Kidney glomerular epithelial cell (primary cell): ENCODE measurements at regions not wholly inside any gene's neighbourhood (a gene's known extent, or its start where the extent isn't known, plus 50 kb on each side); places are given as distances from the start of the nearest gene placed in this dataset.

Experiments
- DNase-seq: peaks from one replicate; lab custom pipeline; 2025; lab: John Stamatoyannopoulos, UW

DNA sequence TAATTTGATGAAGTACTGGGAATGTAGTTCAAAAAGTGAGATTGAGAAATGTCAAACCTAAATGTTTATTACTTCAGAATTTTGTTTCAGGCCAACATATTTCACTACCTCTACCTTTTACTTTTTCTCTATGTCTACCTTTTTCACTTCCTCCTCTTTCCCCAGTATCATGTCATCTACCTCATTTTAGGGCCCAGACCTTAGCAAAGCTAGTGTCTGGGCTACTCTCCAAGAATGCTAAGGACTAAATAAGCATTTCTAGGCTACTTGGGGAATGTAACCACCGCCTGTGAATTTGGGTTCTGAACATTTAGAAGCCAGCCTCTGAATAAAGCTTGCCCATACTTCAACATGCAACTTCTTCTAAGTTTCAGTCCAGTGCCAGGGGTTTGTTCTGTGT, 330.4 kb downstream of the SLC4A3 start:
- no peak for DNase-seq

DNA sequence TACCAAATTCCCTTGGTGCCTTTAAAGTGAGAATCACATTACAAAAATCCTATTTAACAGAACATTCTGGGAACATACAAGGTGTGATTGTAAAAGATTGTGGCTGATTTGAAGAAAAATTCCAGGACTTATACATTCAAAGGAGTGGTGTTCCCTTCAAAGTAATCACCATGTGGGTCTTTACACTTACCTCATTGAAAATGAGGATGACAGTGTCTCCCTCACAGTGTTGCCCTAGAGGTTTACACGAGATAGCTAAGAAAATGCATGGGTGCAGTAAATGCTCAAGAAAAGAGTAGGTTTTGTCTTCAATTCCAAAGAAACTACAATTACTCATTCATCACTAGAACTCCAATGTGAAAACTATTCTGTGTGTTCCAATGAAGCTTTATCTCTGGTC, 331.5 kb downstream of the SLC4A3 start:
- DNase-seq: no peak

GRCh38 chr2:219959471-219959870, 332.0 kb downstream of the SLC4A3 start:
- no peak for DNase-seq

GRCh38 chr2:219961947-219962498, 334.6 kb downstream of the SLC4A3 start:
- DNase-seq: no peak

DNA sequence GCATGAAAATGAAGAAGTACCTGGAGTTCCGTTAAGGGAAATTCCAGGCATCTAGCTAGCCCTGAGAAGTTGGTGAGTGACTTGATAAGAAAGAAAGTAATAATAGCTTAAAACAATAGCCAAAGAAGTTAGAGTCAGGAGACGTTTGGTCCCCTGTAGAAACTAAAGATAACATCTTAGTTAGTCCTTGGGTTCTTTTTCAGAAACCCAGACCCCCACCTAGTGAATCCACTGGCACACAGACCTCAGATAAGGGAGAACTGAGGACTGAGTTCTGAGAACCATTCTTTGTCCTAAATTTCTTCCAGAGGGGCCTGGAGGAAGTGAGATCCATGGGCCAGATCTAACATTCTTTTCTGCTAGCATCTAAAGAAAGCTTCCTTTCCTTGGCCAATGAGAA, 335.4 kb downstream of the SLC4A3 start:
- DNase-seq: no peak

DNA sequence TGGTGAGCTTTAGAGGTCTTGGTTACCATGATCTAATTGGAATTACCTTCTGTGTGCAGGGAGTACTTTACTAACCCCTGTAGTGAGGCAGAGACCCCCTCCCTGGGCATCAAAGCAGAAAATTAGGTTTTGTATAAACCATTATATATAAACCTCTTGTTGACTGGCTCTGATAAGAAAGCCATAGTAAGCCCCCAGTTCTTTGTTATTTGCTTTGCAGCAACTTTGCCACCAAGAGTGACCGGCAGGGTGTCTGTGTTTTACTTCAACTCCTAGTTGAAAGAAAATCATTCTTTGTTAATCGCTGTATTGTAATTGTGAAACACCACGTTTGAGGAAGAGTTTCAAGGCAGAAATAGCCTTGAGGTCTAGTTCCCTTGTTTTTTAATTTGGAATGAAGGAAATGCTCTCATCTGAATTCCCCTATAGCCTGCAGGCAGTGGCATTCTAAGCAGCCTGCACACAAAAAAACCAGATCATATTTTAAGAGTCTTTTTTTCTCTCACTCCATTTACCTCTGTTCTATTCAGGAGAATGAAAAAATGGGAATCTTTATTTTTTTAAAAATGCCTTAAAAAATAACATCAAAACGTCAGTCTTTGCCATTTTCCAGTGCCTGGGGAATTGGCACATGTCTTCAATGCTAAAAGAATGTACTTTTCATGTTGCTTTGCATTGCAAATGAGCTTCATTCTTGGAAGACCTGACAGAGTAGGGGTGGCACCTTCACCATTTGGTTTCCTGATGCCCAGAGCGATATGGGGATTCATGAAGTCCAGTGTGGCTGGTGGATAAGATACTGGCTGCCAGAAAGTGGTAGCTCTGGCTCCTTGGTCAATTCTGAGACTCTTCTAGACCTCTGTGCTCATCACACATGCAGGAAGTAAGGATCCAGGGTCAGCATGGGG, 338.1 kb downstream of the SLC4A3 start:
- no peak for DNase-seq

DNA sequence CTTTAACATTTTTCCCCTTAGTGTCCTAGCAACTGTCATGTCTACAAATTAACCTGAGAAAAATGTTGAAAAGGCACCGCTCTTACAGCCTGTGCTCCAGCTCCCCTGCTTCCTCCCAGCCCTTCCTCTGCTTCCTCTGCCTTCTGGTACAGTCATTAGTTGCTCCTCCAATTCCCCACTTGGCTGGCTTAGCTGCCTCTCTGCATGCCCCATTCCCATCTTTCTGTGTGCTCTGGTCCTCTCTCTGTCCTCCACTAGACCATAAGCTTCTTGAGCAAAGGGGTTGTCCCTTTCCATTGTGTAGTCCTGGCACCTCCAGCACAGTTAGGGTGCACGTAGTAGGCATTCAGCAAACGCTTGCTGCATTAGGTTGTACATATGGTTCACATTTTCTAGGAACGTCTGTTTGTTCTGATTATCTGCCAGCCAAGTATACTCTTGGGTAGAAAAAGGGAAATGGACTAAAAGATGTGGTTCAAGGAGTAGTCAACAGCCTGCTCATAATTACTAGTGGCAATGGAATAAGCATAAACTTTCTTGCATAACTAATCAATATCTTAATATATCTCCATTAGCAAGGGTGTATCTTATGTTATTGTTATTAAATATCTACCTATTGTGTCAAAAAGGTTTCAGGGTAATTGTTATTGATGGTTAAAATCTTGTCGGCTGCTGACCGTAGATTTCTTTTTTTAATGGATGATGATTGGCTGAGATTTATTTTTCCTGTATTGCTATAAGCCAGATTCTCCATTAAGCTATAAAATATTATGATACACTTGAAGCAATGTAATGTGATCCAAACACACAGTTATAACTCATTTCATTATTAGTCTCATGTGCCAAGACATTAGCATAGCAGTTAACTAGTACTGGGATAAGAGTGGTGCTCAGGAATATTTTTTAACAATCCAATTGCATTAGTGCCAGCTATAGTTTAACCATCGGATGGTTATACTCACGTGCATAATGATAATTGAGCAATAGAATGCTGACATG, 340.1 kb downstream of the SLC4A3 start:
- no peak for DNase-seq

DNA sequence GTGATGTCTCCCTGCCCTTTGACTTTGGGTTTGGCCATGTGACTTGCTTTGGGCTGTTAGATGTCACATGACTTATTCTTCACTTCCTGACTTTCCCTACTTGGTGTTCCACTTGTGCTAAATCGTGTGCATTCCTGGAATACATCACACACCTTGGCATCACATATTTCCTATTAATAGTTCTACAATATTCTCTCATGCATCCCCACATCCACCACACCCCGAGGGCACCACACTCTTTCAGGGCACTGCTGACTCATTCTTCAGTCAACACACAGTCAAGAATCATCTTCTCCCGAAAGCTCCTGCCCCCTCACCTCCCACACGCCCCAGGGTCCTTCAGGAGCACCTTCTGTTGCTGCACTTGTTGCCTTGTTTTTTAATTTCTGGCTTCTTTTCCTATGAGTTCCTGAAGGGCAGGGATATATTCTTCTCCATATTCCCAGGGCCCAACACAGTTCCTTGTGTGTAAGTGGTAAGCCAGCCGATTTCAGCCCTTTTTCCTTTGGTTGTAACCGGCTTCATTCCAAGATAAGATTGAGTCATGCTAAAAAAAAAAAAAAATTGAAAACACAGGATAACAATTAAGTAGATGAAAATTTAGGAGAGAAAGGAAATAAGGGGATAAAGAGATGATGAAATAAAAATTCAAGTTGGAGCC, 341.4 kb downstream of the SLC4A3 start:
- peak; percentile 45 for DNase-seq

- DNase-seq: no peak
Measured at GRCh38 chr2:219969508-219969907, 342.1 kb downstream of the SLC4A3 start.

DNA sequence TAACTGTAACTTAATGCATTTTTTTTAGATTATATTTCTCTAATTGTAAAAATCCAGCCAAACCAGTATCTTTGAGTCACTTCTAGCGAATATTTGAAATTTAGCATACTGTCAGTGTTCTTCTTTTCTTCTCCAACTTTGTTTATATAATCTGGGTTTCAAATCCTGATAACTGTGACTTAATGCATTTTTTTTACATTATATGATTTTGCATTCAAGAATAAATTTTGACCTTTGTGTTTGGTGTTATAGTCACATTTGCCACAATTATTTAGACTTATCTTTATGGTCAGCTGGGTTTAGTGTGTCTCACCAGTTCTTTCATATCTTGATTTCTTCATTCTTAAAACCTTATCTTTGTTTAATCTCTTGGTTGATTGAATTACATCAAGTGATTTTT, 345.7 kb downstream of the SLC4A3 start:
- no peak for DNase-seq

- no peak for DNase-seq
Measured at GRCh38 chr2:219976871-219977270, 349.4 kb downstream of the SLC4A3 start.

DNA sequence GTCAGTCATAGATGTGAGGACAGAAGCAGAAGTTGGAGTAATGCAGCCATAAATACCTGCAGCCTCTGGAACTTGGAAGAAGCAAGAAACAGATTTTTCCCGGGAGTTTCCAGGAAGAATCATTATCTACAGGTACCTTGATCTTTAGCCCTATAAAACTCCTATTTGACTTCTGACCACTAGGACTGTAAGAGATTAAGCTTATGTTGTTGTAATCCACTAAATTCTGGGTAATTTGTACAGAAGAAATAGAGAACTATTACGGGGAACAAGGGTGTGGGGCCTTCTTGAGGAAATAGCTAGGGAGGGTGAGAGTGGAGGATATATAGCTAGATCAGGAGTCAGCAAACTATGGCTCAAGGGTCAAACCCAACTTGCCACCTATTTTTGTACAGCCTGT, 353.2 kb downstream of the SLC4A3 start:
- DNase-seq: no peak

- DNase-seq: no peak
Measured at GRCh38 chr2:219983836-219984235, 356.4 kb downstream of the SLC4A3 start.

DNA sequence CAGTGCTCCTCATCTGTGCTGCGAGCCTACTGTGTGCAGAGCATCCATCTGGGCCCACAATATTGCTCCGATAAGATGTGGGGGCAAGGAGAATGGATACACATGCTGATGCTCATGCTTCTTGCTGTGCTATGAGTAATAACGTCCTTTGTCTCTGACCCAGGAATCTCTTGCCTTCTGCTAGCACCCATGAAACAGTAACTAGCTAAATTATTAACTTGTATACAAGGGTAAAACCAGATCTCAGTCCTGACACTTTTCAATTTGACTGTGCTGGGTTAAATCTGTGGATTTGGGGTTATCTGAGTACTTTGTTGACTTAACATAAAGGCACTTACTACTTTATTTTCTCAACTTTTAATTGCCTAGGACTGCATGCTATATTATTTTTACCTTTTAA, 357.6 kb downstream of the SLC4A3 start:
- DNase-seq: no peak

DNA sequence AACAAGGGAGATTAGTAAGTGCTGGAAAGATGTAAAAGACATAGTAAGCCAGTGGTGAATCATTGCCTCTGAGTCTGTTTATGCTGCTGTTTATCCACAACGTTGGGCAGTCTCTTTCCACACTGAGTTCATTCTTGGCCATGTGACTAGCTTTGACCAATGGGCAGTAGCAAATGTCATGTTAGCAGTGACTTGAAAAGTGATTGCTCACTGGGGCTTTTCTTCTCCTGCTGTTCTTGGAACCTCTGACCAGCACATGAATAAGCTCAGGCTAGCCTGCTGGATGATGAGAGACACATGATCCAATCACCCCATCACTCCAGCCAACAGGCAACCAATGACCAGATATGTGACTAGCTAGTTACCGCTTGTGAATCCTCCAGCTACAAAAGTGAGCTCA, 360.4 kb downstream of the SLC4A3 start:
- peak; percentile 60 for DNase-seq

GRCh38 chr2:219989744-219990143, 362.3 kb downstream of the SLC4A3 start:
- no peak for DNase-seq

DNA sequence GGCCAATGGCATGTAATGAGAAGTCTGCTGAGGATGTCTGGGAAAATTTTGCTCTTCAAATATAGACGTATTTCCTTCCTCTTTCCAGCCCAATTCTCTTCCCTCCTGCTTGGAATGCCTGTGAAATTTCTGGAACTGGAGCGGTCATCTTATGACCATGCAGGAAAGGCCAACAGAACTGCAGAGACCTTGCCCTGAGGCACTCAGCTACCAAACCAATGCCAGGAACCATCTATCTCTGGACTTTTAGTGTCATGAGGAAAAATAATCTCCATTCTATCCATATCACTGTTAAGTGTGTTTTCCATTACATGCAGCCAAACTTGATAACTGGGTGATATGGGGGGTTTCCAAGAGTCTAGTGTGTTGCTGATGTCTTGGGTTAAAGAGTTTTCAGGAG, 363.7 kb downstream of the SLC4A3 start:
- DNase-seq: no peak

GRCh38 chr2:219995399-219995798, 368.0 kb downstream of the SLC4A3 start:
- no peak for DNase-seq

GRCh38 chr2:219995991-219996765, 368.7 kb downstream of the SLC4A3 start:
- no peak for DNase-seq

GRCh38 chr2:219997341-219997851, 370.0 kb downstream of the SLC4A3 start:
- peak; percentile 100 for DNase-seq

DNA sequence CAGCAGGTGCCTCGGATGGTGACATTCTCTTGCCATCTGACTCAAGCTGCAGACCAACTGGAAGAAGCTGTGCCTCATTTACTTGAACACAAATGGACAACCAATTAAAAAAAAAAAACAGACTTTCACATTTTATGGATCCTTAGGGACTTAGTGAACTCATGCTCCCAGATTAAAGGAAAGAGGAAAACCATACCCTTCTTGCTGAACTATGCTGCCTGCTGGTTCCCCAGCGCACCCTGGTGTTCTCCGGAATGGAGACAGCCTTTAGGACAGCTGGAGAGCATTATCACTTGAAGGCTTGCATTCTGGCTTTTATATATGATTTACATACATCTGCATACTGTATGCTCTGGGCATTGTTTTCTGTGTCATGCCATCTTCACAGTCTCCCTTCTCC, 370.7 kb downstream of the SLC4A3 start:
- DNase-seq: no peak
